Esophagus (tissue), 2 donors: ENCODE measurements at regions not wholly inside any gene's neighbourhood (a gene's known extent, or its start where the extent isn't known, plus 50 kb on each side); places are given as distances from the start of the nearest gene placed in this dataset.

Experiments
- H3K27ac ChIP-seq, 2 donors: one replicate each; pipeline ENCODE4 v1.5.1; 2013; ENCODE audit warnings: low read depth in 2 of 2, mild to moderate bottlenecking in 2 of 2, inconsistent platforms in 1 of 2, low read length in 1 of 2, moderate library complexity in 1 of 2
- H3K27me3 ChIP-seq, 2 donors: one replicate each; pipeline ENCODE4 v1.6.1; 2013; ENCODE audit warnings: low read length in 2 of 2, control low read depth in 1 of 2, mild to moderate bottlenecking in 1 of 2; ENCODE audit not compliant: insufficient read depth in 2 of 2, control insufficient read depth in 1 of 2
- H3K36me3 ChIP-seq, 2 donors: one replicate each; pipeline ENCODE4 v1.6.1; 2013; ENCODE audit warnings: low read length in 1 of 2; ENCODE audit not compliant: control insufficient read depth in 2 of 2, insufficient read depth in 2 of 2
- H3K4me1 ChIP-seq, 2 donors: one replicate each; pipeline ENCODE4 v1.6.1; 2013; ENCODE audit warnings: low read length in 1 of 2; ENCODE audit not compliant: control insufficient read depth in 2 of 2, insufficient read depth in 2 of 2
- H3K4me3 ChIP-seq, 2 donors: one replicate each; pipeline ENCODE4 v1.5.1; 2013; ENCODE audit warnings: low read length in 2 of 2, mild to moderate bottlenecking in 2 of 2, low read depth in 1 of 2, moderate library complexity in 1 of 2
- H3K9me3 ChIP-seq, 2 donors: one replicate each; pipeline ENCODE4 v1.6.1; 2013; ENCODE audit warnings: mild to moderate bottlenecking in 2 of 2, low read depth in 1 of 2, low read length in 1 of 2, moderate library complexity in 1 of 2; ENCODE audit not compliant: control insufficient read depth in 2 of 2, insufficient read depth in 1 of 2
- WGBS, 2 donors: extraction: QIAGEN DNeasy Blood & Tissue Kit; methylation state at CpG; one replicate each; pipeline ENCODE4 v1.1.7; 2013; 5-methylcytosine and 5-hydroxymethylcytosine counted together
- donor health status: healthy with polysubstance abuse.
- donor health status: Bipolar disorder and iron deficiency.

GRCh38 chr3:132205609-132206008 is 111.6 kb upstream of the ACP3 start:
- no peaks in the 10 kb centered on the region for H3K27me3 ChIP-seq
- H3K4me1 ChIP-seq: no peaks in the 10 kb centered on the region

GRCh38 chr3:132209855-132210254 is 107.4 kb upstream of the ACP3 start:
- Histone ChIP-seq H3K4me3 (no peak overlapping the region), H3K4me1 (no peaks in the 10 kb centered on the region), H3K27ac (no peak overlapping the region)

More at GRCh38 chr3:132205609-132206008, 111.6 kb upstream of the ACP3 start:
- H3K9me3 ChIP-seq: no peaks in the 10 kb centered on the region
- H3K36me3 ChIP-seq: no peaks in the 10 kb centered on the region
- H3K27ac ChIP-seq: no peak overlapping the region
- no peak overlapping the region for H3K4me3 ChIP-seq

GRCh38 chr3:132210476-132211346 is 106.5 kb upstream of the ACP3 start:
- H3K27ac ChIP-seq: no peak overlapping the region
- H3K27me3 ChIP-seq: no peaks in the 10 kb centered on the region
- no peaks in the 10 kb centered on the region for H3K36me3 ChIP-seq
- 24 to 29% methylated on average over 9 of the region's 9 CpGs for WGBS, 2 donors
- H3K9me3 ChIP-seq: no peaks in the 10 kb centered on the region
- no peaks in the 10 kb centered on the region for H3K4me1 ChIP-seq
- H3K4me3 ChIP-seq: no peak overlapping the region

More at GRCh38 chr3:132209855-132210254, 107.4 kb upstream of the ACP3 start:
- Histone ChIP-seq H3K36me3 (no peaks in the 10 kb centered on the region), H3K9me3 (no peaks in the 10 kb centered on the region), H3K27me3 (no peaks in the 10 kb centered on the region)

- Histone ChIP-seq H3K27me3 (no peaks in the 10 kb centered on the region), H3K36me3 (no peaks in the 10 kb centered on the region), H3K9me3 (no peaks in the 10 kb centered on the region), H3K4me3 (no peak overlapping the region), H3K27ac (no peak overlapping the region), H3K4me1 (no peaks in the 10 kb centered on the region)
Measured at GRCh38 chr3:132211896-132212295, 105.3 kb upstream of the ACP3 start.

GRCh38 chr3:132218817-132219755 is 98.1 kb upstream of the ACP3 start:
- WGBS, 2 donors: 54 to 58% methylated on average over 3 of the region's 3 CpGs
- Histone ChIP-seq H3K4me1 (peaks cover 0 to 2% of the 10 kb centered on the region in 2 donors), H3K27ac (no peak overlapping the region), H3K4me3 (no peak overlapping the region), H3K27me3 (no peaks in the 10 kb centered on the region), H3K9me3 (no peaks in the 10 kb centered on the region), H3K36me3 (no peaks in the 10 kb centered on the region)

- H3K27ac ChIP-seq: peak overlapping the region in 1 of 2 donors; percentile 13
Measured at GRCh38 chr3:132220986-132221385, 96.2 kb upstream of the ACP3 start.

GRCh38 chr3:132222868-132223538 is 94.2 kb upstream of the ACP3 start:
- WGBS, 2 donors: 52 to 58% methylated on average over 6 of the region's 6 CpGs
- no peak overlapping the region for H3K27ac ChIP-seq
- H3K36me3 ChIP-seq: no peaks in the 10 kb centered on the region

More at GRCh38 chr3:132220986-132221385, 96.2 kb upstream of the ACP3 start:
- no peaks in the 10 kb centered on the region for H3K9me3 ChIP-seq
- peaks cover 0 to 2% of the 10 kb centered on the region in 2 donors for H3K4me1 ChIP-seq
- no peaks in the 10 kb centered on the region for H3K27me3 ChIP-seq
- WGBS, 2 donors: 45 to 48% methylated on average over 4 of the region's 4 CpGs
- H3K36me3 ChIP-seq: no peaks in the 10 kb centered on the region
- no peak overlapping the region for H3K4me3 ChIP-seq

GRCh38 chr3:132225664-132226063 is 91.5 kb upstream of the ACP3 start:
- H3K36me3 ChIP-seq: no peaks in the 10 kb centered on the region
- H3K9me3 ChIP-seq: no peaks in the 10 kb centered on the region
- H3K4me3 ChIP-seq: no peak overlapping the region
- H3K27me3 ChIP-seq: no peaks in the 10 kb centered on the region
- peaks cover 0 to 2% of the 10 kb centered on the region in 2 donors for H3K4me1 ChIP-seq
- WGBS, 2 donors: 53 to 69% methylated on average over 2 of the region's 2 CpGs
- peak overlapping the region in 1 of 2 donors; percentile 43 for H3K27ac ChIP-seq

More at GRCh38 chr3:132222868-132223538, 94.2 kb upstream of the ACP3 start:
- H3K9me3 ChIP-seq: no peaks in the 10 kb centered on the region
- H3K27me3 ChIP-seq: no peaks in the 10 kb centered on the region
- H3K4me3 ChIP-seq: no peak overlapping the region
- H3K4me1 ChIP-seq: peaks cover 0 to 2% of the 10 kb centered on the region in 2 donors

- no peak overlapping the region for H3K27ac ChIP-seq
- H3K4me3 ChIP-seq: no peak overlapping the region
Measured at GRCh38 chr3:132228923-132229322, 88.3 kb upstream of the ACP3 start.

More at GRCh38 chr3:132228923-132229322, 88.3 kb upstream of the ACP3 start:
- no peaks in the 10 kb centered on the region for H3K36me3 ChIP-seq
- no peaks in the 10 kb centered on the region for H3K9me3 ChIP-seq
- H3K4me1 ChIP-seq: no peaks in the 10 kb centered on the region
- WGBS, 2 donors: 61 to 77% methylated on average over 3 of the region's 3 CpGs
- no peaks in the 10 kb centered on the region for H3K27me3 ChIP-seq
